ENCODE measurements at regions not wholly inside any gene's neighbourhood (a gene's known extent, or its start where the extent isn't known, plus 50 kb on each side); places are given as distances from the start of the nearest gene placed in this dataset.

DNA sequence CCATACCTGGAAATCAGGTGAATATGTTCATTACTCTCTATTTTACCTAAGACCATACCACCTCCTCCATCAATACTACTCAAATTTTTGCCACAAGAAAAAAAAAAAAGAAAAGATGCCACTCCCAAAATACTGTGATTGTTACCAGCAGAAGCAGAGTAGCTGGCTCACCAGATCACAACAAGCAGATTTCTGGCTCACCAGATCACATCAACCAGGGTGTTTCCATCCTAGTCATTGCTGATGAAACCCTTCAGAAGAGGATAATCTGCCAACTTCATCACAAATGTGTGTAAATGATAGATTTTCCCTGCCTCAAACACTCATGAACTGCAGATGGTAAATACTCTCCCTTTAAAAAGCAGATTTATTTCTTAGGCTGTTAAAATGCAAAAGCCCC is 109.7 kb upstream of the NAMPT start:
- TF ChIP-seq, protein P1, sequence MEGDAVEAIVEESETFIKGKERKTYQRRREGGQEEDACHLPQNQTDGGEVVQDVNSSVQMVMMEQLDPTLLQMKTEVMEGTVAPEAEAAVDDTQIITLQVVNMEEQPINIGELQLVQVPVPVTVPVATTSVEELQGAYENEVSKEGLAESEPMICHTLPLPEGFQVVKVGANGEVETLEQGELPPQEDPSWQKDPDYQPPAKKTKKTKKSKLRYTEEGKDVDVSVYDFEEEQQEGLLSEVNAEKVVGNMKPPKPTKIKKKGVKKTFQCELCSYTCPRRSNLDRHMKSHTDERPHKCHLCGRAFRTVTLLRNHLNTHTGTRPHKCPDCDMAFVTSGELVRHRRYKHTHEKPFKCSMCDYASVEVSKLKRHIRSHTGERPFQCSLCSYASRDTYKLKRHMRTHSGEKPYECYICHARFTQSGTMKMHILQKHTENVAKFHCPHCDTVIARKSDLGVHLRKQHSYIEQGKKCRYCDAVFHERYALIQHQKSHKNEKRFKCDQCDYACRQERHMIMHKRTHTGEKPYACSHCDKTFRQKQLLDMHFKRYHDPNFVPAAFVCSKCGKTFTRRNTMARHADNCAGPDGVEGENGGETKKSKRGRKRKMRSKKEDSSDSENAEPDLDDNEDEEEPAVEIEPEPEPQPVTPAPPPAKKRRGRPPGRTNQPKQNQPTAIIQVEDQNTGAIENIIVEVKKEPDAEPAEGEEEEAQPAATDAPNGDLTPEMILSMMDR (CRISPR knock-in tag; IDR thresholded peaks at IDR 0.05), result no peak
- TF ChIP-seq SMAD9 (CRISPR knock-in tag; IDR thresholded peaks at IDR 0.05), result no peak
- no peak for TF ChIP-seq ZNF24 (IDR thresholded peaks at IDR 0.05)
- TF ChIP-seq RFX1 (IDR thresholded peaks at IDR 0.05), result no peak
- TF ChIP-seq SRF (IDR thresholded peaks at IDR 0.05; ENCODE audit: low read depth, low read length), result no peak
- TF ChIP-seq GABPA (IDR thresholded peaks at IDR 0.05; ENCODE audit: low read depth, low read length), result no peak
- TF ChIP-seq GABPA (CRISPR knock-in tag; IDR thresholded peaks at IDR 0.05; ENCODE audit: low read depth), result no peak
- TF ChIP-seq PAX8 (CRISPR knock-in tag; IDR thresholded peaks at IDR 0.05; ENCODE audit: borderline replicate concordance), result no peak
- TF ChIP-seq TAF1 (CRISPR knock-in tag; IDR thresholded peaks at IDR 0.05), result no peak
- TF ChIP-seq, protein P2, sequence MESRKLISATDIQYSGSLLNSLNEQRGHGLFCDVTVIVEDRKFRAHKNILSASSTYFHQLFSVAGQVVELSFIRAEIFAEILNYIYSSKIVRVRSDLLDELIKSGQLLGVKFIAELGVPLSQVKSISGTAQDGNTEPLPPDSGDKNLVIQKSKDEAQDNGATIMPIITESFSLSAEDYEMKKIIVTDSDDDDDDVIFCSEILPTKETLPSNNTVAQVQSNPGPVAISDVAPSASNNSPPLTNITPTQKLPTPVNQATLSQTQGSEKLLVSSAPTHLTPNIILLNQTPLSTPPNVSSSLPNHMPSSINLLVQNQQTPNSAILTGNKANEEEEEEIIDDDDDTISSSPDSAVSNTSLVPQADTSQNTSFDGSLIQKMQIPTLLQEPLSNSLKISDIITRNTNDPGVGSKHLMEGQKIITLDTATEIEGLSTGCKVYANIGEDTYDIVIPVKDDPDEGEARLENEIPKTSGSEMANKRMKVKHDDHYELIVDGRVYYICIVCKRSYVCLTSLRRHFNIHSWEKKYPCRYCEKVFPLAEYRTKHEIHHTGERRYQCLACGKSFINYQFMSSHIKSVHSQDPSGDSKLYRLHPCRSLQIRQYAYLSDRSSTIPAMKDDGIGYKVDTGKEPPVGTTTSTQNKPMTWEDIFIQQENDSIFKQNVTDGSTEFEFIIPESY (CRISPR knock-in tag; IDR thresholded peaks at IDR 0.05), result no peak
- no peak for TF ChIP-seq RNF2 (conservative IDR thresholded peaks at IDR 0.05; ENCODE audit: low read depth)
- no peak for TF ChIP-seq POLR2AphosphoS5 (IDR thresholded peaks at IDR 0.05; ENCODE audit: low read depth, low read length)
- TF ChIP-seq KMT2B (CRISPR knock-in tag; IDR thresholded peaks at IDR 0.05), result no peak
- TF ChIP-seq YY1 (IDR thresholded peaks at IDR 0.05; ENCODE audit: insufficient read depth, insufficient replicate concordance, low read depth, low read length), result no peak
- TF ChIP-seq, protein P3, sequence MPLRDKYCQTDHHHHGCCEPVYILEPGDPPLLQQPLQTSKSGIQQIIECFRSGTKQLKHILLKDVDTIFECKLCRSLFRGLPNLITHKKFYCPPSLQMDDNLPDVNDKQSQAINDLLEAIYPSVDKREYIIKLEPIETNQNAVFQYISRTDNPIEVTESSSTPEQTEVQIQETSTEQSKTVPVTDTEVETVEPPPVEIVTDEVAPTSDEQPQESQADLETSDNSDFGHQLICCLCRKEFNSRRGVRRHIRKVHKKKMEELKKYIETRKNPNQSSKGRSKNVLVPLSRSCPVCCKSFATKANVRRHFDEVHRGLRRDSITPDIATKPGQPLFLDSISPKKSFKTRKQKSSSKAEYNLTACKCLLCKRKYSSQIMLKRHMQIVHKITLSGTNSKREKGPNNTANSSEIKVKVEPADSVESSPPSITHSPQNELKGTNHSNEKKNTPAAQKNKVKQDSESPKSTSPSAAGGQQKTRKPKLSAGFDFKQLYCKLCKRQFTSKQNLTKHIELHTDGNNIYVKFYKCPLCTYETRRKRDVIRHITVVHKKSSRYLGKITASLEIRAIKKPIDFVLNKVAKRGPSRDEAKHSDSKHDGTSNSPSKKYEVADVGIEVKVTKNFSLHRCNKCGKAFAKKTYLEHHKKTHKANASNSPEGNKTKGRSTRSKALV (CRISPR knock-in tag; IDR thresholded peaks at IDR 0.05), result no peak

All from HepG2 (cell line).